ENCODE measurements at regions not wholly inside any gene's neighbourhood (a gene's known extent, or its start where the extent isn't known, plus 50 kb on each side); places are given as distances from the start of the nearest gene placed in this dataset.
A peak's percentile ranks its signal among the peaks of the same experiment; 100 is the strongest.

- DNase-seq (ENCODE audit: low read depth), result no peak
Observed at GRCh38 chr6:47151232-47151898, 109.2 kb upstream of the ADGRF1 start.

GRCh38 chr6:47149554-47149953 is 107.4 kb upstream of the ADGRF1 start:
- no peak for DNase-seq (ENCODE audit: low read depth)

GRCh38 chr6:47149066-47149465 is 106.9 kb upstream of the ADGRF1 start:
- no peak for DNase-seq (ENCODE audit: low read depth)

- no peak for DNase-seq (ENCODE audit: low read depth)
Observed at GRCh38 chr6:47147836-47148344, 105.8 kb upstream of the ADGRF1 start.

- DNase-seq (ENCODE audit: low read depth), result no peak
Observed at GRCh38 chr6:47147175-47147727, 105.1 kb upstream of the ADGRF1 start.

GRCh38 chr6:47146431-47147174 is 104.5 kb upstream of the ADGRF1 start:
- peak; percentile 39 for DNase-seq (ENCODE audit: low read depth)

- peak; percentile 87 for DNase-seq (ENCODE audit: low read depth)
Observed at GRCh38 chr6:47145212-47145611, 103.1 kb upstream of the ADGRF1 start.

- DNase-seq (ENCODE audit: low read depth), result peak; percentile 98
Observed at GRCh38 chr6:47144306-47144705, 102.2 kb upstream of the ADGRF1 start.

GRCh38 chr6:47141963-47142362 is 99.8 kb upstream of the ADGRF1 start:
- DNase-seq (ENCODE audit: low read depth), result no peak

- DNase-seq (ENCODE audit: low read depth), result no peak
Observed at GRCh38 chr6:47141171-47141570, 99.0 kb upstream of the ADGRF1 start.

GRCh38 chr6:47138046-47138445 is 95.9 kb upstream of the ADGRF1 start:
- DNase-seq (ENCODE audit: low read depth), result peak; percentile 48

- no peak for DNase-seq (ENCODE audit: low read depth)
Observed at GRCh38 chr6:47137073-47137472, 94.9 kb upstream of the ADGRF1 start.

- peak; percentile 97 for DNase-seq (ENCODE audit: low read depth)
Observed at GRCh38 chr6:47135772-47136171, 93.6 kb upstream of the ADGRF1 start.

- peak; percentile 74 for DNase-seq (ENCODE audit: low read depth)
Observed at GRCh38 chr6:47134476-47135189, 92.5 kb upstream of the ADGRF1 start.

- DNase-seq (ENCODE audit: low read depth), result peak; percentile 54
Observed at GRCh38 chr6:47133230-47134000, 91.3 kb upstream of the ADGRF1 start.

- DNase-seq (ENCODE audit: low read depth), result no peak
Observed at GRCh38 chr6:47132724-47133123, 90.6 kb upstream of the ADGRF1 start.

GRCh38 chr6:47131773-47132172 is 89.6 kb upstream of the ADGRF1 start:
- peak; percentile 54 for DNase-seq (ENCODE audit: low read depth)

GRCh38 chr6:47130086-47130485 is 88.0 kb upstream of the ADGRF1 start:
- DNase-seq (ENCODE audit: low read depth), result no peak

GRCh38 chr6:47129129-47129528 is 87.0 kb upstream of the ADGRF1 start:
- DNase-seq (ENCODE audit: low read depth), result no peak

- peak; percentile 61 for DNase-seq (ENCODE audit: low read depth)
Observed at GRCh38 chr6:47126647-47127391, 84.7 kb upstream of the ADGRF1 start.

GRCh38 chr6:47118611-47119010 is 76.5 kb upstream of the ADGRF1 start:
- DNase-seq (ENCODE audit: low read depth), result no peak
